CD4-positive, alpha-beta T cell (primary cell): ENCODE measurements at regions not wholly inside any gene's neighbourhood (a gene's known extent, or its start where the extent isn't known, plus 50 kb on each side); places are given as distances from the start of the nearest gene placed in this dataset.
"Not testable (repeated sequence)": the region's sequence is repeated elsewhere in the genome, so short reads cannot be mapped to it uniquely, and the experiment has no call there.

Experiments used
- ATAC-seq: fragments of 200-7000 bp; cut with Tn5 transposase; one replicate; pipeline ENCODE4 v1.10.0; 2022; ENCODE audit warnings: mild to moderate bottlenecking; ENCODE audit not compliant: poor library complexity
- CTCF ChIA-PET: fragments of 350-600 bp; sonication (Branson Sonifier 250); formaldehyde crosslinking; loops from one replicate; lab custom pipeline; 2021; ENCODE audit warnings: antibody characterized with exemption, inconsistent platforms; lab: Charles Lee
- POLR2A ChIA-PET: fragments of 350-600 bp; sonication (Branson Sonifier 250); formaldehyde crosslinking; loops from one replicate; lab custom pipeline; 2021; ENCODE audit warnings: antibody characterized with exemption, inconsistent platforms; lab: Charles Lee
- DNase-seq, 14 experiments: peaks; one replicate each; pipeline ENCODE4 v3.0.0-alpha.2; 2013 to 2020; ENCODE audit warnings: mixed read lengths in 2 of 14
- H3K27ac ChIP-seq, 2 donors: one replicate each; pipeline versions ENCODE4 v1.5.1 to v1.7.0; 2013; ENCODE audit warnings: low read length in 2 of 2, low read depth in 1 of 2, mild to moderate bottlenecking in 1 of 2
- H3K27me3 ChIP-seq, 2 experiments: 1 replicate in 1 of 2; 2 replicates in 1 of 2; pipeline versions ENCODE4 v1.6.1 to v1.7.0; 2013; ENCODE audit warnings: low read length in 2 of 2, control low read depth in 1 of 2, mild to moderate bottlenecking in 1 of 2, moderate library complexity in 1 of 2; ENCODE audit not compliant: insufficient read depth in 2 of 2, control insufficient read depth in 1 of 2
- H3K36me3 ChIP-seq: one replicate; pipeline ENCODE4 v1.6.1; 2013; ENCODE audit warnings: low read length, control low read depth; ENCODE audit not compliant: insufficient read depth
- H3K4me1 ChIP-seq: one replicate; pipeline ENCODE4 v1.6.1; 2013; ENCODE audit warnings: low read length, control low read depth; ENCODE audit not compliant: insufficient read depth
- H3K4me3 ChIP-seq: one replicate; pipeline ENCODE4 v1.5.1; 2013; ENCODE audit warnings: mild to moderate bottlenecking, low read length, moderate library complexity
- H3K9me3 ChIP-seq, 2 experiments: 1 replicate in 1 of 2; 2 replicates in 1 of 2; pipeline versions ENCODE4 v1.6.1 to v1.7.0; 2013; ENCODE audit warnings: low read length in 2 of 2, mild to moderate bottlenecking in 2 of 2, control low read depth in 1 of 2, moderate library complexity in 1 of 2; ENCODE audit not compliant: control insufficient read depth in 1 of 2, insufficient read depth in 1 of 2
- H3K27ac Mint-ChIP-seq: one replicate; pipeline ENCODE4 v1.8.0; 2020; ENCODE audit warnings: mixed read lengths
- H3K27me3 Mint-ChIP-seq: one replicate; pipeline ENCODE4 v1.8.0; 2021; ENCODE audit warnings: mixed read lengths
- H3K36me3 Mint-ChIP-seq: one replicate; pipeline ENCODE4 v1.8.0; 2021; ENCODE audit warnings: low read depth, mixed read lengths
- H3K4me1 Mint-ChIP-seq: one replicate; pipeline ENCODE4 v1.8.0; 2021; ENCODE audit warnings: low read depth, mixed read lengths
- H3K4me3 Mint-ChIP-seq: one replicate; pipeline ENCODE4 v1.8.0; 2020; ENCODE audit warnings: mild to moderate bottlenecking, mixed read lengths
- H3K9me3 Mint-ChIP-seq: one replicate; pipeline ENCODE4 v1.8.0; 2020; ENCODE audit warnings: mixed read lengths
- intact Hi-C, 2 experiments: fragments of 100-400 bp; cut with DNase I in 1 of 2; cut with micrococcal nuclease in 1 of 2; formaldehyde crosslinking; loops; one replicate each; pipeline versions ENCODE4 v1.15.1 to v1.9.0; 2023 to 2025; cut with DNase I, micrococcal nuclease
- TF ChIP-seq, protein P1 (sequence below): fragments of 200-600 bp; IDR thresholded peaks from one replicate; pipeline ENCODE4 v1.8.0; 2022; ENCODE audit warnings: antibody characterized with exemption, mild to moderate bottlenecking

DNA sequence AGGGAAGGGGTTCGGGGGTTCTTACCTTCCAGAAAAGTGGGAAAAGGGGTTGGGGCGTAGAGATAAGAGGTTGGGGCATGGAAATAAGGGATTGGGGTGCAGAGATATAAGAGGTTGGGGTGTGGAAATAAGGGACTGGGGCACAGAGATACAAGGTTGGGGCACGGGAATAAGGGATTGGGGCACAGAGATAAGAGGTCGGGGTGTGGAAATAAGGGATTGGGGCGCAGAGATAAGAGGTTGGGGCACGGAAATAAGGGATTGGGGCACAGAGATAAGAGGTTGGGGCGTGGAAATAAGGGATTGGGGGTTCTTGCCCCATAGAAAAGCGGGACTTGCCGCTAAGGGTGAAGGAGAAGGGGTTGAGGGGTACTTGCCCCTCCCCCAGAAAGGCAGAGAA lies 183.9 kb downstream of the CD83 start:
- H3K36me3 ChIP-seq, H3K27me3 ChIP-seq, intact Hi-C loops, H3K9me3 Mint-ChIP-seq, H3K36me3 Mint-ChIP-seq, H3K4me1 ChIP-seq, DNase-seq, CTCF ChIA-PET, H3K4me3 ChIP-seq, H3K27ac Mint-ChIP-seq, POLR2A ChIA-PET, ATAC-seq, H3K27ac ChIP-seq, H3K9me3 ChIP-seq, H3K4me1 Mint-ChIP-seq, H3K27me3 Mint-ChIP-seq, H3K4me3 Mint-ChIP-seq: not testable (repeated sequence)

DNA sequence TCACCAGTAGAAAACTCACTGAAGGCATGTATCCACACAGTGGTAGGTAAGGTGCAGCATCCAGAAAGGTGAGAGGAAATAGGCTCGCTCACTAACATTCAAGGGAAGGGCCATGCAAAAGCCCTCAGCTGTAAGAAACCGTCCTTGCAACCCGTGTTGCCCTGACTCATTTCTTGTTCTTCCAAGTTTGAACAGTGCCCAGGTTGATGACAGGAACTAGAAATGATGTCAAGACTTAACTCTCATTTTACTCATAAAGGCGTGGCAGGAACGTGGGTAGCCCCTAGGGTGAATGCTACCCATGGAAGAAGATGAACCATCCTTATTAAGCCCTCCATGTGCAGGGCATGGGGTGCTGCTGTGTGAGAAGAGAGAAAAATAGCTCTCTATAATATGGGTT lies 187.6 kb downstream of the CD83 start:
- Histone ChIP-seq H3K27ac (no peak overlapping the region), H3K36me3 (no peaks in the 10 kb centered on the region), H3K4me3 (no peak overlapping the region), H3K27me3 (no peaks in the 10 kb centered on the region), H3K9me3 (no peaks in the 10 kb centered on the region), H3K4me1 (no peaks in the 10 kb centered on the region)
- Mint-ChIP-seq H3K9me3 (no peaks in the 10 kb centered on the region), H3K36me3 (no peaks in the 10 kb centered on the region), H3K27ac (no peak overlapping the region), H3K4me3 (no peak overlapping the region), H3K27me3 (no peaks in the 10 kb centered on the region), H3K4me1 (no peaks in the 10 kb centered on the region)
- intact Hi-C loops = no loop called here
- ChIA-PET CTCF (no interaction called here), POLR2A (interaction anchor here (0.7 kb wide), 1 partner anchor 16 kb away, joined by 3 read pairs; no protein-coding TSS in a partner anchor)
- TF ChIP-seq, protein P1, sequence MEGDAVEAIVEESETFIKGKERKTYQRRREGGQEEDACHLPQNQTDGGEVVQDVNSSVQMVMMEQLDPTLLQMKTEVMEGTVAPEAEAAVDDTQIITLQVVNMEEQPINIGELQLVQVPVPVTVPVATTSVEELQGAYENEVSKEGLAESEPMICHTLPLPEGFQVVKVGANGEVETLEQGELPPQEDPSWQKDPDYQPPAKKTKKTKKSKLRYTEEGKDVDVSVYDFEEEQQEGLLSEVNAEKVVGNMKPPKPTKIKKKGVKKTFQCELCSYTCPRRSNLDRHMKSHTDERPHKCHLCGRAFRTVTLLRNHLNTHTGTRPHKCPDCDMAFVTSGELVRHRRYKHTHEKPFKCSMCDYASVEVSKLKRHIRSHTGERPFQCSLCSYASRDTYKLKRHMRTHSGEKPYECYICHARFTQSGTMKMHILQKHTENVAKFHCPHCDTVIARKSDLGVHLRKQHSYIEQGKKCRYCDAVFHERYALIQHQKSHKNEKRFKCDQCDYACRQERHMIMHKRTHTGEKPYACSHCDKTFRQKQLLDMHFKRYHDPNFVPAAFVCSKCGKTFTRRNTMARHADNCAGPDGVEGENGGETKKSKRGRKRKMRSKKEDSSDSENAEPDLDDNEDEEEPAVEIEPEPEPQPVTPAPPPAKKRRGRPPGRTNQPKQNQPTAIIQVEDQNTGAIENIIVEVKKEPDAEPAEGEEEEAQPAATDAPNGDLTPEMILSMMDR = no peak
- no peak for ATAC-seq
- DNase-seq = no peak

DNA sequence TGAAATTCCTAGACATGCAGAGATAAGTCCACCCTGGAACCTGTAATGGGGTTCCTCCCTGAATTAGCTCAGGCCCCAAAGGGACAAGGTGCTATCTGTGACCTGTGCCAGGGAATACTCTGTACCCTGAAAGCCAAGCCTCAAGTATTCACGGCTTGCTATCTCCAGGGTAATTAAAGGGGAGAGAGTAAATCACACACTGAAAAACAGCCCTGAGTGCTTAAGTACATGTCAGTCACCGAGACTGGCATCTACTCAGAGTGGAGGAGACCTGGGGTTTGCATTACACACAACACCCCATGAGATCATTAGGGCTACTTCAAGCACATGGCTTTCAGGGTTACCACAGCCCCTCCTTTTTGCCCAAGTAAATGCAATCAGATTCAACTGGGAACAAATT lies 188.1 kb downstream of the CD83 start:
- no peak overlapping the region for H3K4me3 Mint-ChIP-seq
- CTCF ChIA-PET = no interaction called here

More for the DNA sequence above, 188.1 kb downstream of the CD83 start:
- no peaks in the 10 kb centered on the region for H3K4me1 ChIP-seq
- no peaks in the 10 kb centered on the region for H3K36me3 ChIP-seq
- ATAC-seq (no peak), DNase-seq (no peak)
- H3K4me3 ChIP-seq = no peak overlapping the region
- Mint-ChIP-seq H3K4me1 (no peaks in the 10 kb centered on the region), H3K36me3 (no peaks in the 10 kb centered on the region), H3K9me3 (no peaks in the 10 kb centered on the region), H3K27ac (no peak overlapping the region), H3K27me3 (no peaks in the 10 kb centered on the region)
- no peak overlapping the region for H3K27ac ChIP-seq
- TF ChIP-seq, protein P1 = no peak
- intact Hi-C loops = no loop called here
- POLR2A ChIA-PET = interaction anchor here (0.7 kb wide), 1 partner anchor 15 kb away, joined by 3 read pairs; no protein-coding TSS in a partner anchor
- no peaks in the 10 kb centered on the region for H3K27me3 ChIP-seq
- H3K9me3 ChIP-seq = no peaks in the 10 kb centered on the region
